ENCODE measurements at regions not wholly inside any gene's neighbourhood (a gene's known extent, or its start where the extent isn't known, plus 50 kb on each side); places are given as distances from the start of the nearest gene placed in this dataset.

GRCh38 chr18:33916200-33916599 lies 308.5 kb downstream of the NOL4 start:
- TF ChIP-seq CTCF (IDR thresholded peaks at IDR 0.05; ENCODE audit: low read depth, low read length) (no peak), EZH2phosphoT487 (IDR thresholded peaks at IDR 0.05; ENCODE audit: low read depth) (no peak)

Measured in OCI-LY3 (cell line).